ENCODE measurements at regions not wholly inside any gene's neighbourhood (a gene's known extent, or its start where the extent isn't known, plus 50 kb on each side); places are given as distances from the start of the nearest gene placed in this dataset.

DNA sequence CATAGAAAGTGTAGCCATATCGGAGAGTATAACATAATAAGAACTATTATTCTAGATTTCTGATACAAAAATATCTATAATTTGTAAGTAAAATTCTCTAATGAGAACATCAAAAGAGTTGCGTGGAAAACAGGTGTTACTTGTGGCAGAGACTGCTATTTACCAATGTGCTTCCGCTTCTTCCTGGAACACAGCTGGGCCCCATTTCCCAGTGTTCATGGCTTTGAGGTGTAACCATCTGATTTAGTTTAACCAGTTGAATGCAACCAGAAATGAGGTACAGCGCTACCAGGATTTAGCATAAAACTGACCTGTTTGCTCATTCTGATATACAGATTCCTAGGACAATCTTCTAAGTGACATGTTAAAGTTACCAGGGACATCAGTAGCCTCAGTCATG lies 1055.2 kb downstream of the IGSF11 start:
- no peaks in the 10 kb centered on the region for H3K79me2 ChIP-seq (ENCODE audit: insufficient read depth)
- DNase-seq, result no peak
- H3K9me3 ChIP-seq, result no peaks in the 10 kb centered on the region
- H3K9ac ChIP-seq, result no peak overlapping the region
- H3F3A ChIP-seq (replicated peaks; ENCODE audit: insufficient read depth), result no peaks in the 10 kb centered on the region
- H3K36me3 ChIP-seq (replicated peaks in 1 of 2; ENCODE audit: control insufficient read depth in 1 of 2, insufficient read depth in 2 of 2, low read length in 1 of 2), result no peaks in the 10 kb centered on the region
- H3K9me2 ChIP-seq, result no peaks in the 10 kb centered on the region
- POLR2A ChIA-PET, result no interaction called here
- H3K27me3 ChIP-seq (ENCODE audit: insufficient read depth), result no peaks in the 10 kb centered on the region
- TF ChIP-seq JUND (IDR thresholded peaks at IDR 0.05) (no peak), TEAD4 (IDR thresholded peaks at IDR 0.05; ENCODE audit: borderline replicate concordance, insufficient read depth) (no peak), USF2 (IDR thresholded peaks at IDR 0.05; ENCODE audit: borderline replicate concordance, low read depth, low read length) (no peak), EP300 (IDR thresholded peaks at IDR 0.05; ENCODE audit: borderline replicate concordance in 1 of 2, low read depth in 1 of 2, low read length in 1 of 2) (no peak), FOXJ3 (CRISPR knock-in tag; IDR thresholded peaks at IDR 0.05) (no peak), GATA2 (CRISPR knock-in tag; IDR thresholded peaks at IDR 0.05) (no peak), ELF1 (IDR thresholded peaks at IDR 0.05) (no peak), USF1 (IDR thresholded peaks at IDR 0.05; ENCODE audit: borderline replicate concordance, low read depth) (no peak), MAX (IDR thresholded peaks at IDR 0.05; ENCODE audit: low read depth) (no peak), SIN3A (IDR thresholded peaks at IDR 0.05; ENCODE audit: borderline replicate concordance, low read depth, low read length) (no peak), POLR2AphosphoS5 (IDR thresholded peaks at IDR 0.05; ENCODE audit: low read depth, low read length) (no peak), FOXM1 (IDR thresholded peaks at IDR 0.05; ENCODE audit: low read depth) (no peak), TCF12 (IDR thresholded peaks at IDR 0.05) (no peak), CTCF (IDR thresholded peaks at IDR 0.05) (no peak), FOSL2 (IDR thresholded peaks at IDR 0.05; ENCODE audit: borderline replicate concordance, low read depth) (no peak), TAF1 (IDR thresholded peaks at IDR 0.05; ENCODE audit: borderline replicate concordance, low read depth, low read length) (no peak), NFIC (IDR thresholded peaks at IDR 0.05; ENCODE audit: borderline replicate concordance) (no peak), REST (IDR thresholded peaks at IDR 0.05; ENCODE audit: low read depth, low read length) (no peak)
- TF ChIP-seq, protein P1, sequence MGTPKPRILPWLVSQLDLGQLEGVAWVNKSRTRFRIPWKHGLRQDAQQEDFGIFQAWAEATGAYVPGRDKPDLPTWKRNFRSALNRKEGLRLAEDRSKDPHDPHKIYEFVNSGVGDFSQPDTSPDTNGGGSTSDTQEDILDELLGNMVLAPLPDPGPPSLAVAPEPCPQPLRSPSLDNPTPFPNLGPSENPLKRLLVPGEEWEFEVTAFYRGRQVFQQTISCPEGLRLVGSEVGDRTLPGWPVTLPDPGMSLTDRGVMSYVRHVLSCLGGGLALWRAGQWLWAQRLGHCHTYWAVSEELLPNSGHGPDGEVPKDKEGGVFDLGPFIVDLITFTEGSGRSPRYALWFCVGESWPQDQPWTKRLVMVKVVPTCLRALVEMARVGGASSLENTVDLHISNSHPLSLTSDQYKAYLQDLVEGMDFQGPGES (IDR thresholded peaks at IDR 0.05; ENCODE audit: low read depth, low read length), result no peak
- no peak overlapping the region for H3K4me2 ChIP-seq
- no peaks in the 10 kb centered on the region for H4K20me1 ChIP-seq (ENCODE audit: insufficient read depth)
- no peak overlapping the region for H3K27ac ChIP-seq (ENCODE audit: low read depth in 2 of 2, low read length in 1 of 2)
- no peak overlapping the region for H3K4me3 ChIP-seq (ENCODE audit: low read depth in 2 of 2, low read length in 1 of 2)
- WGBS (ENCODE audit: low lambda C conversion rate), result 90% methylated on average over 4 of the region's 4 CpGs
- CTCF ChIA-PET, result interaction anchor here (0.7 to 2.7 kb wide), 3 partner anchors 11 to 51 kb away, joined by 3 to 10 read pairs (median 3); no protein-coding TSS in a partner anchor
- peaks cover 0 to 13% of the 10 kb centered on the region in 2 experiments; a peak in 2 of 4 replicates for H3K4me1 ChIP-seq (ENCODE audit: control insufficient read depth in 1 of 2, insufficient read depth in 2 of 2, low read depth in 1 of 2, low read length in 1 of 2)
- H2AFZ ChIP-seq (ENCODE audit: low read depth), result no peak overlapping the region
